ENCODE measurements at regions not wholly inside any gene's neighbourhood (a gene's known extent, or its start where the extent isn't known, plus 50 kb on each side); places are given as distances from the start of the nearest gene placed in this dataset.

DNA sequence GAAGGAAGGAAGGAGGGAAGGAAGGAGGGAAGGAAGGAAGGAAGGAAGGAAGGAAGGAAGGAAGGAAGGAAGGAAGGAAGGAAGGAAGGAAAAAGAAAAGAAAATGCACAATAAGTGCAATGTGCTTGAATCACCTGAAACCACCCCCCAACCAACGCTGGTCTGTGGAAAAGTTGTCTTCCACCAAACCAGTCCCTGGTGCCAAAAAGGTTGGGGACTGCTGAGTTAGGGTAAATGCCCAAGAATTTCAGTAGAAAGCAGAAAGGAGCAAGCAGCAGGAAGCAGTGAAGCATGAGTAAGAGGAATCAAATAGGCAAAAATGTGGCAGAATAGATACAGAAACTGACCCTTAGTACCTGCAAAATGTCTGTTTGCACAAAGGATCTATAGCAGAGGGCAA lies 137.2 kb downstream of the JCAD start:
- no peak for TF ChIP-seq POLR2A (IDR thresholded peaks at IDR 0.05)
- TF ChIP-seq, protein P1, sequence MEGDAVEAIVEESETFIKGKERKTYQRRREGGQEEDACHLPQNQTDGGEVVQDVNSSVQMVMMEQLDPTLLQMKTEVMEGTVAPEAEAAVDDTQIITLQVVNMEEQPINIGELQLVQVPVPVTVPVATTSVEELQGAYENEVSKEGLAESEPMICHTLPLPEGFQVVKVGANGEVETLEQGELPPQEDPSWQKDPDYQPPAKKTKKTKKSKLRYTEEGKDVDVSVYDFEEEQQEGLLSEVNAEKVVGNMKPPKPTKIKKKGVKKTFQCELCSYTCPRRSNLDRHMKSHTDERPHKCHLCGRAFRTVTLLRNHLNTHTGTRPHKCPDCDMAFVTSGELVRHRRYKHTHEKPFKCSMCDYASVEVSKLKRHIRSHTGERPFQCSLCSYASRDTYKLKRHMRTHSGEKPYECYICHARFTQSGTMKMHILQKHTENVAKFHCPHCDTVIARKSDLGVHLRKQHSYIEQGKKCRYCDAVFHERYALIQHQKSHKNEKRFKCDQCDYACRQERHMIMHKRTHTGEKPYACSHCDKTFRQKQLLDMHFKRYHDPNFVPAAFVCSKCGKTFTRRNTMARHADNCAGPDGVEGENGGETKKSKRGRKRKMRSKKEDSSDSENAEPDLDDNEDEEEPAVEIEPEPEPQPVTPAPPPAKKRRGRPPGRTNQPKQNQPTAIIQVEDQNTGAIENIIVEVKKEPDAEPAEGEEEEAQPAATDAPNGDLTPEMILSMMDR (IDR thresholded peaks at IDR 0.05), result no peak

Data from adrenal gland (tissue), 5 donors.